GM19463 (cell line): ENCODE measurements at regions not wholly inside any gene's neighbourhood (a gene's known extent, or its start where the extent isn't known, plus 50 kb on each side); places are given as distances from the start of the nearest gene placed in this dataset.

Experiments
- ATAC-seq: cut with Tn5 transposase; IDR thresholded peaks from one replicate; pipeline ENCODE4 v1.9.1; 2021; ENCODE audit warnings: mild to moderate bottlenecking, moderate library complexity; ENCODE audit not compliant: unreplicated experiment

GRCh38 chr7:131011976-131012375, 278.0 kb upstream of the KLF14 start:
- no peak for ATAC-seq

DNA sequence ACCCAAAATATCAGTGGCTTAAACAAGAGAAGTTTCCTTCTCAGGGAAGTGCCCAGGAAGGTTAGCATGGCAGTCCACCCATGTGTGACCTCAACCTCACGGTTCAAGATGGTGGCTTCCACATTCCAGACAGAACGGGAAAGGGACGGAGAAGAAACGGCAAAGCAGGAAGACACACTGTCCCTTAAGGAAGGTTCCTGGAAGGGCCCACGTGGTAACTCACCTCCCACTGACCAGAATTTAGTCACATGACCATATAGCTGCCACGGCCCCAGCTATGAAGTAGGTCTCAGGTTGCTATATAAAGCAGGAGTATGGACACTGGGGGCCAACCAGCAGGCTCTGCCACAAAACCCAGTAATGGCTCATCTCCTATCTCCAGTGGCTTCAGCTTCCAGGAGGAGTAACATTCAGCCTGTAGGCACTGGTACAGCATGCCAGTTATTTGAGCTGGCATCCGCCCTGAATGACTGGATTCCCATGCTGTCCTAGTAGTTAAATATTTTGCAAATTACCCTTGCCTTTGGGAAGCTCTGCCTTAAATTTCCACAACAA, 278.5 kb upstream of the KLF14 start:
- no peak for ATAC-seq

DNA sequence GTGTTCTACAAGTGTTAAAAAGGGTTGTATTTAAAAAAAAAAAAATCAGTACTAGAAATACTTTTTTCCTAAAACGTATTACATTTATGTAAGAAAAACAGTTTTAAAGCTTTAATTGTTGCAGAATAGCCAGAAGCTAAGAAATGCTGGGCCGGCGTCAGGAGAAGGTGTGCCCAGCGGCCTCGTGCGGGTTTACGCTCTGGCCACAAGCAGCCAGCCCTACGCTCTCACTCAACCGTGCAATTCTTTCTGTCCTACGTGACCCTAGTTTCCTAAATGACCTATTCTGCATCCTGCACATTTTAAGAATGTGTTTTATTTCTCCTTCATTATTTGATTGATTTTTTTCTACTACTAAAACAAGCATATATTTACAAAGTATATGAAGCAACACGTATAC, 279.7 kb upstream of the KLF14 start:
- no peak for ATAC-seq

GRCh38 chr7:131014906-131015656, 281.1 kb upstream of the KLF14 start:
- no peak for ATAC-seq

DNA sequence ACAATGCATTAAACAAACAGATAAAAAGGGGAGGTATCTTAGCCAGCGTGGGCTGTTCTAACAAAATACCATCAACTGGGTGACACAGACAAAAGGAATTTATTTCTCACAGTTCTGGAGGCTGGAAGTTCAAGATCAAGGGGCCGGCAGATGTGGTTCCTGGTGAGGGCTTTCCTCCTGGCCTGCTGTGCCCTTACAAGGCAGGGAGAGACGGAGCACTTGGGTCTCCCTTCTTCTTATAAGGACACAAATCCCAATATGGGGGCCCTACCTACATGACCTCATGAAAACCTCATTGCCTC, 281.6 kb upstream of the KLF14 start:
- ATAC-seq, result no peak

DNA sequence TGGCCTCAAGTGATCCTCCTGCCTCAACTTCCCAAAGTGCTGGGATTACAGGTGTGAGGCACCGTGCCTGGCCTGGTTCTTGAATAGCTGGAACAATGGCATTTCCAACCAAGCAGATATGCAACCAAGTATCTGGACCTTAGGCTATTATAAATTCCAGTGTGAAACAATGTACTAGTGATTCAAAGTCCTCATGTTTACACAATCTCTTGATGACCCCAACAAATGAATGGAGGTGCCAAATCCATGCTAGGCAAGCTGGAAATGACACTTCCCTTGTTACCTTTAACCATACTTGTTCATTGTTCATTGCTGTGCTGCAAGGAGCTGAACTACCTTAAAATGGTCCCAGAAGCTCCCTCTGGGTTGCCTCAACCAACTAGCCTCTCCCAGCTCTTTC, 282.2 kb upstream of the KLF14 start:
- ATAC-seq, result no peak

DNA sequence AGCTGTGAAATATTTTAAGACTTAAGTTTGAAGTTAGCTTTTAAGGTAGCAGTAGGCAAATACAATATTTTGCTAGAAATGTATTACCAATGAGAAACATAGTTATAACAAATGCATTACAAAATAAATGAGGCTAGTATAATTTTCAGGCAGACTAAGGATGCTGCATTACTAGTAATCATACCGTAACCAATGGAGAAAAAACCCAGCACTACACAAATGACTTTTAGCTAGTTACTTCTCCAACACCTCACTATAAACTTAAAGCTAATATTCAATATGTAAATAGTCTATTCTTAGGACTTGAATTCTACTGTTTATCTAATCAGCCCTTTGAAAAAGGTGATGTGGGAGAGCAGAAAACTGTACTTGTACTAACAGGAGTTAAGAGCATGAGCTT, 285.3 kb upstream of the KLF14 start:
- no peak for ATAC-seq

DNA sequence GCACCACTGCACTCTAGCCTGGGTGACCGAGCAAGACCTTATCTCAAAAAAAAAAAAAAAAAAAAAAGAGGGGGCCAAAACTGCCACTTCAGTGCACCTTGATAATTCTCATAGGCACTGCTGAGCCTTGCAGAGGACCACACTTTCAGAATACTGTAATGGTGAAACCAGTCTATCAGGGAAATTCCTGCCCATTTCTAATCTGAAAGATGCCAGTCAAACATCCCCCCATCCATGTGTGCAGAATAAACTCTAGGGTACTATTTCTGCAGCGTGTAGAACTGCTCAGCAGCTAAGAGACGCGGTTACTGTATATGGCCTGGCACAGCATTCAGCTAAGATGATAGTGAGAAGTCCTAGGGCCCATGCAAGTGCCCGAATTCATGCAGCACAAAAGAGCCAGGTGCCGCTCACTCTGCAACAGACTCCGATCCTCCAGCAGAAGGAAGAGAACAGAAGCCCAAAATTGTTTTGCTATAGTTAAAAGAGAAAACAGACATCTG, 286.8 kb upstream of the KLF14 start:
- ATAC-seq, result peak; percentile 51

DNA sequence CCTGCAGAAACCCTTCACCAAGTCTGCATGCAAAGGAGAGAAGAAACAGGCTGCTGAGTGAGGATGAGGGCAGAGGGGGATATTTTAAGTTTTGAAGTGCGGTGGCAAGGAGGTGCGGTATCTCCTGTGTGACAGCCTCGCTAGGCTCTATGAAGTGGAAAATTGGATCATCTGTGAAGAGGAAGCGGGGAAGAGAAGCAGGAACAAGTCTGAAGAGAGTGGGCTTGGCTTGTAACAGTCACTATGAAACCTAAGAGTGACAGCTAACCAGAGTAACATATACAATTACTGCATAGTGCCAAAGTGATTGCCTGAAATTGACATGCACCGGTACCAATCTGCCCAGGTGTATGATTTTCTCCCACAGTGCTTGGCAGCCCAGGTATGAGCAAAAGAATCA, 287.5 kb upstream of the KLF14 start:
- ATAC-seq, result peak; percentile 40

DNA sequence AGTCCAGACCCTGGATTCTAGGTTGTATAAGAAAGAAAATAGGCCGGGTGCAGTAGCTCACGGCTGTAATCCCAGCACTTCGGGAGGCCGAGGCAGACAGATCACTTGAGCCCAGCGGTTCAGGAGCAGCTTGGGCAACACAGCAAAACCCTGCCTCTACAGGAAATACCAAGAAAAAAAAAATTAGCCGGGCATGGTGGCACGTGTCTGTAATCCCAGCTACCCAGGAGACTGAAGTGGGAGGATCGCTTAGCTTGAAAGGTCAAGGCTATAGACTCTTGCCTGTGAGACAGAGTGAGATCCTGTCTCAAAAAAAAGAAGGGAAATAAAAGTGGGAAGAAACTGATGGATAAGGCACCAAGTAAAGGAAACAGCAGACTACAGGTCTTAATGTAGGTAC, 287.9 kb upstream of the KLF14 start:
- ATAC-seq, result no peak

- no peak for ATAC-seq
Measured at GRCh38 chr7:131026297-131027000, 292.4 kb upstream of the KLF14 start.

DNA sequence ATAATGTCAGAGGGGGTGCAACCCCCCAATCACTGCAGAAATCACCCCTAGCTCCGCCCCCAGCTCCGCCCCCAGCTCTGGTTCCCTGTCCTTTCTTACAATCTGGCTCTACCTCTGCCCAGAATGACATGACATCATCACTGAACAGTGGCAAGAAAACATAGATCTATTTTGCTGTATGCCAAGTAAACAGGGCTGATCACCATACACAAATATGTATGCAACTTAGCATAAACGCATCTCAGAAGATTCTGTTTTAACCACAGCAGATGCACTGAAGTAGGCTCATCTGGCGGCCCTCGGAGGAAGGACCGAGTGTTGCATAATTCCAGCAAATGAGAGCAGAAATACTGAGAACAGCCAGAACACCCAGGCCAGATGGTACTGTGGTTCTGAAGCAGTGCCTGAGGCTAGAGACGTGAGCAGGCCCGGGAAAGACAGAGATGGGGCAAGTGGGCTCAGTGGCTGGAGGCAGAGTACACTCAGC, 293.3 kb upstream of the KLF14 start:
- peak; percentile 24 for ATAC-seq

DNA sequence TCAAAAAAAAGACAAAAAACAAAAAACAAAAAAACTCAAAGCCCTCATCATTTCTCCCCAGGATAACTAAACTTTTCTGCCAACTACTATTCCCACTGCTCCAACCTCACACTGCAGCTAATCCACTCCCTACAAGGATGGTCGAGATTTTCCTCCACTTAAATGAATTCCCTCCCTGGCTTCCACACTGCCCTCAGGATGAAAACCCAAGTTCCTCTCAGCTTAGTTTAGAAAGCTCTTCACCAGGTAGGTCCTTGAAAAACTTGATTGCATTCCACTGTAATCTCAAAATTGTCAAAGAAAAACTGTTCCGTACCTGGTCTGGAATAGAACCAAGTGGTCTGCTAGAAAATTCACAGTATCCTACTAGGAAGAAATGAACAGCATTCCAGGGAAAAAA, 294.3 kb upstream of the KLF14 start:
- ATAC-seq, result no peak

- ATAC-seq, result no peak
Measured at GRCh38 chr7:131029002-131029401, 295.0 kb upstream of the KLF14 start.

DNA sequence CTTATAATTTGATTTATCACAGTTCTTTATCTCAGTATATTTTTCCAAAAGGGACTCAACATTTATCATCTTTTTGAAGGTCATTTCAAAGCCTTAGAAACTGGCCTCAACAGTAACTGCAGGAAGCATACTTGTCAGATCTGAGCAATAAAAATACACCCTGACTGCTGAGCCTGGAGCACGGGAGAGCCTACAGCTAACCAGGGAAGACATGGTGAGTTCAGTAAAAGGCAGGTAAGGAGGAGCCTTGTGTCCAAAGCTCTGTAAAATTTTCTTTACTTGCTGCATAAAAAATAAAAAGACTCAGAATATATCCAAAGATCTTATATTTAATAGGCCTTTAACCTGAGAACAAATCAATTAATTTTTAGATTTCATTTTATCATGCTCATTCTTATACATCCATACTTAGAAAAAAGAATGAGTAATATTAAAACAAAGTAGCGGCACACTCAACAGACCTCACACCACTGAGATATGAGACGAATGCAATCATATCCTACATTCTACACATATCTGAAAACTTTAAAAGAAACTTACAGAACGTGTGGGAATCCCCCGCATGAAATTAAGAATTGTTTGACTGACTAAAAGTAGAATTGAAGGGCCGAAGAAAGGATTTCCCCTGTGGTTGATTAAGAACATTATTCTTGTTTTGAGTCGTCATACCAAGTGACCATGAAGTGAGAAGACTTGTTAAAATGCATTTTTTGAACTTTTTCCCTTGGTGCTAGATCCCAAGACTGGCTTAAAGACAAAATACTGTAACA, 296.4 kb upstream of the MKLN1 start:
- ATAC-seq, result peak; percentile 69

DNA sequence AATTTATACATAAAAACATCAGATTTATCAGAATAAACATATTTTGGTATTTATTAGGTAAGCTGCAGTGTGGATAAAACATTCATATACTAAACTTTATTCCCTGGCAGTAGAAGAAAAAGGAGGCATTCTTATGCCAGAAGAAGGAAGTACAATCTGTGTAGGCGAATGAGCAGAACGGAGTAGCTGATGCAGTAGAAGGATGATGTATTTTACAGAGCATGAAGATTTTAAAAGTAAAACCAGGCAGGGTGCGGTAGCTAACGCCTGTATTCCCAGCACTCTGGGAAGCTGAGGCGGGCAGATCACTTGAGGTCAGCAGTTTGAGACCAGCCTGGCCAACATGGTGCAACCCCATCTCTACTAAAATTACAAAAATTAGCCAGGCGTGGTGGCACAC, 294.9 kb upstream of the MKLN1 start:
- no peak for ATAC-seq

DNA sequence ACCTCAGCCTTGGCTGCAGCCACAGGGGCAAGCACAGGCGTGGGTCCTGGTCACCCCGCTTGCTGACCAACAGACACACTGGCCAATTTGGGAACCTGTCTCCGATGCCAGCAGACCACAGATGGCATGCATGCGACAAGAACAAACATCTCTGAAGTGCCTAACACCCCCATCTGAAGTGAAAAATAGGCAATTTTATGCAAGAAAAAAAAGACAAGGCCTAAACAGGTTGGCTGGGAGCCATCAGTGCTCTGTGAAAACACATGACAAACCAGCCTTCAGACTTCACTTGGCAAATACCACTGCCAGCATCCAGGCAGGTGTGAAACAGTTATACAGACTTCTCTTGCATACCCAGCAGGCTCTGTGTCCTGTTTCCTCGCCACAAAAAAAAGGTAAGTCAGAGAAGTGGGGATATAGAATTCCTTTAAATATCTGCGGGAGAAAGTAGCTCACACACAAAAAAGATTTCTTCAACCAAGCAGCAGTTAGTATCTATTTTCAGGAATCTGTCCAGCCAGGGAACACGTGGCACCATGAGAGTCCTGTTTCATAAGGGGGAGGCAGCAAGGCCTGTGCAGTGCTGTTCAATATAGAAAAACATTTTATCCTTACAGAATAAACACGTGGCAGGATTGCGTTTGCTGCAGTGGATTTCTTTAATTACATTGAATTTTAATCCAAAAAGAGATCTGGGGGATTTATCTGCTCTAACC, 293.4 kb upstream of the MKLN1 start:
- ATAC-seq, result no peak

GRCh38 chr7:131035088-131035770, 292.4 kb upstream of the MKLN1 start:
- no peak for ATAC-seq

DNA sequence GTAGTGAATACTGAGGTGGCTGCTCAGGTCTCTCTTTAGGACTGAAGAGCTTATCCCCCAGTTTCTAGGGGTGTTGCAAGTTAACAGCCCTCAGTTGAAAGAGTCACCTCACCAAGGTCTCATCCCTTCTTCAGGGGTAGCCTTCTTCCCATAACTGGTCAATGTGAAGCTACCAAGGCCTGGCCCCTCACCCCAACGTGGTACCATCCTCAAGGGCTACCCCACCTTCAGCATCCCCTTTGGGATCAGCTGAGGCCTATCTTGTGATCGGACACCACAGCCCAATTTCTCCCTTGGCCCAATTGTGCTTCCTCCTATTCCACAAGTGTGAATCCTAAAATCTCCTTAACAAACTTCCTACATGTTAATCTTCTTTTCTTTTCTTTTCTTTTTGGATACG, 289.5 kb upstream of the MKLN1 start:
- ATAC-seq, result no peak

- no peak for ATAC-seq
Measured at GRCh38 chr7:131039355-131039762, 288.3 kb upstream of the MKLN1 start.
